GM19351 (cell line): ENCODE measurements at regions not wholly inside any gene's neighbourhood (a gene's known extent, or its start where the extent isn't known, plus 50 kb on each side); places are given as distances from the start of the nearest gene placed in this dataset.

Source experiments
- ATAC-seq: cut with Tn5 transposase; IDR thresholded peaks from one replicate; pipeline ENCODE4 v1.9.1; 2021; ENCODE audit warnings: mild to moderate bottlenecking, moderate library complexity; ENCODE audit not compliant: unreplicated experiment

- ATAC-seq, result no peak
Measured at GRCh38 chr13:31895691-31896090, 135.9 kb upstream of the FRY start.

GRCh38 chr13:31896427-31896826 is 135.1 kb upstream of the FRY start:
- no peak for ATAC-seq

GRCh38 chr13:31898378-31899071 is 133.0 kb upstream of the FRY start:
- no peak for ATAC-seq

GRCh38 chr13:31901985-31902384 is 129.6 kb upstream of the FRY start:
- no peak for ATAC-seq

- no peak for ATAC-seq
Measured at GRCh38 chr13:31903111-31903815, 128.3 kb upstream of the FRY start.

GRCh38 chr13:31904941-31905824 is 126.4 kb upstream of the FRY start:
- ATAC-seq, result no peak

- ATAC-seq, result no peak
Measured at GRCh38 chr13:31905961-31906360, 125.6 kb upstream of the FRY start.

GRCh38 chr13:31908696-31909411 is 122.7 kb upstream of the FRY start:
- ATAC-seq, result no peak

GRCh38 chr13:31909864-31910551 is 121.6 kb upstream of the FRY start:
- ATAC-seq, result no peak

- ATAC-seq, result no peak
Measured at GRCh38 chr13:31910633-31911032, 120.9 kb upstream of the FRY start.

- ATAC-seq, result no peak
Measured at GRCh38 chr13:31912647-31913401, 118.8 kb upstream of the FRY start.

- no peak for ATAC-seq
Measured at GRCh38 chr13:31913459-31913858, 118.1 kb upstream of the FRY start.

- no peak for ATAC-seq
Measured at GRCh38 chr13:31914843-31915242, 116.7 kb upstream of the FRY start.

GRCh38 chr13:31918707-31919106 is 112.9 kb upstream of the FRY start:
- no peak for ATAC-seq

- no peak for ATAC-seq
Measured at GRCh38 chr13:31919241-31919640, 112.3 kb upstream of the FRY start.

GRCh38 chr13:31919971-31920726 is 111.4 kb upstream of the FRY start:
- ATAC-seq, result no peak

GRCh38 chr13:31920727-31921100 is 110.9 kb upstream of the FRY start:
- ATAC-seq, result no peak

- ATAC-seq, result no peak
Measured at GRCh38 chr13:31922724-31923123, 108.8 kb upstream of the FRY start.

- no peak for ATAC-seq
Measured at GRCh38 chr13:31923134-31923763, 108.3 kb upstream of the FRY start.
